ENCODE measurements at regions not wholly inside any gene's neighbourhood (a gene's known extent, or its start where the extent isn't known, plus 50 kb on each side); places are given as distances from the start of the nearest gene placed in this dataset.
A peak's percentile ranks its signal among the peaks of the same experiment; 100 is the strongest.
"Not testable (repeated sequence)": the region's sequence is repeated elsewhere in the genome, so short reads cannot be mapped to it uniquely, and the experiment has no call there.

DNA sequence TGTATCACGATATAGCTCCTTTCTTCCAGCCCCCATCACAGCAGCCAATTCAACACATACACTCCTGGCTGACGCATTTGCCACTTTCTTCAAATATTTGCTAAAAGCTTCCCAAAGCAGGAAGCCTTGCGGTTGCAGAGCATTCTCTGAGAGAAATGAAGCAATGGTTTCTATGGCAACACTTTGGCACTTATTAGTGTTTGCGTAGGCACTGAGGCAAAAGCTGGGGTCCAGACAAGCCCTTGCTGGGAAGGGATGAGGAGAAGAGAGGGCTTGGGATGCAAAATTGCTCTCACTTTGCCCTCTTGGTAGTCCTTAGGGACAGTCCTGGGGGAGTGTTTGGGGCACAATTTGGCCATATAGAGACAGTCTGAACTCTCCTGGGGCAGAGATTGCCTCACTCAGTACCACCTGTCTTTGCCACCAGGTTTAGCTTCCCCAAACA lies 55.0 kb upstream of the PAK3 start:
- peak; percentile 73 to 75 for DNase-seq

DNA sequence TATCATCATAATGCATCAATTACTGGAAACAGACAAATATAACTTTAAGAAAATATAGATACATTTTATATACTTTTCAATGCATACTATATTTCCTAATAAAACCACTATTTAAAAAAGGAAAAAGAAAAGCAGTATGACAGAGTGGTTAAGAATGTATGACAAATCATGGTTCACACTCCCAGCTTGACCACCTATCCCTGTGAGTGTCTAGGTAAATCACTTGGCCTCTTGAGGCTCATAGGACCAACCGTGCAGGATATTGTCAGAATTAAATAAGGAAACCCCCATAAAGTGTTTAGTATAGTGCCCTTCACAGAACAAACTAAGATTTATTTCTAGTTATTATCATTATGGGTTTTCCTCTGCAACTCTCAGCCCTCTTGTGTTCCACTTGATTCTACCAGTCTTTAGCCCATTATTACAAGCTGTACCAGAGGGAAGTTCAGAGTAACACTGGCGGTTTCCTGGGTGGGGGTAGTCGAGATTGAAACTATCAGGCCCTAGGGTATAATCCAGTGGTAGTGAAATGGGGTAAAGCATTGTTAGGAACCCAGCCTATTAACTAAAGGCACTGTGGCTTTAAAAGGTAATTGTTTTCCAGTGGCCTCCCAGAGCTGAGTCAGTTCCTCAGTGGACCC lies 55.5 kb upstream of the PAK3 start:
- peak in 1 of 2 experiments; percentile 52 for DNase-seq

- DNase-seq = no peak
Measured at GRCh38 chrX:111039606-111040005, 56.4 kb upstream of the PAK3 start.

DNA sequence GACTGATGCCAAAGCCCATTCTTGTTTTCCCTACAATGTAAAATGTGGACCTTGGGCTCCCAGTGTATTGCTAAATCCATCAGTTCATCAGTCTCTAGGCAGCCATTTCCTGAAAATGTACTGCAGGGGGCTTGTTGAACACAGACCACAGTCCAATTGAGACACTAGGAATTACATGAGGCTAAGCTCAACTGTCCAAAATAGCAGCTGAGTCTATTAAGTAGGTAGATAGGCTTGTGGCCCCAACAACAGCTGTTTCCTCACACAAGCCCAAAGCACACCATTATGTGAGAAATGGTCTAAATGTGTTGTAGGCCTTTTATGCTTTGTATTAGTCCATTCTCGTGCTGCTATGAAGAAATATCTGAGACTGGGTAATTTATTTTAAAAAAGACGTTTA lies 60.0 kb upstream of the PAK3 start:
- no peak for DNase-seq

- no peak for DNase-seq
Measured at GRCh38 chrX:111035256-111035655, 60.7 kb upstream of the PAK3 start.

DNA sequence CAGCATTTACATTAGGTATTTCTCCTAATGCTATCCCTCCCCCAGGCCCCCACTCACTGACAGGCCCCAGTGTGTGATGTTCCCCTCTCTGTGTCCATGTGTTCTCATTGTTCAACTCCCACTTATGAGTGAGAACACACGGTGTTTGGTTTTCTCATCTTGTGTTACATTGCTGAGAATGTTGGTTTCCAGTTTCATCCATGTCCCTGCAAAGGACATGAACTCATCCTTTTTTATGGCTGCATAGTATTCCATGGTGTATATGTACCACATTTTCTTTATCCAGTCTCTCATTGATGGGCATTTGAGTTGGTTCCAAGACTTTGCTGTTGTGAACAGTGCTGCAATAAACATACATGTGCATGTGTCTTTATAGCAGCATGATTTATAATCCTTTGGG lies 73.0 kb upstream of the PAK3 start:
- DNase-seq = not testable (repeated sequence)

DNA sequence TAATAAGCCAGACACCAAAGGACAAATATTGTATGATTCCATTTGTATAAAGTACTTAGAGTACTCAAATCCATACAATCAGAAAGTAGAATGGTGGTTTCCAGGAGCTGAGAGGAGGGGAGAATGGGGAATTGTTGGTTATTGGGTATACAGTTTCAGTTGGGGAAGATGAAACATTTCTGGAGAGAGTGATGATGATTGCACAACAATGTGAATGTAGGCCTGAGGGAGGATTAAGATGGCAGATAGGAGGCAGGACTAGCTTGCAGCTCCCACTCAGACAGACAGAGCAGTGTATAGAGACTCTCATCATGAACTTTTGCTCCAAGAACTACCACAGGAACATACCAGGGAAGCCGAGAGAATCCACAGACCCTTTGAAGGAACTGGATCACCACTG lies 75.7 kb upstream of the PAK3 start:
- DNase-seq = peak in 1 of 2 experiments; percentile 5

DNA sequence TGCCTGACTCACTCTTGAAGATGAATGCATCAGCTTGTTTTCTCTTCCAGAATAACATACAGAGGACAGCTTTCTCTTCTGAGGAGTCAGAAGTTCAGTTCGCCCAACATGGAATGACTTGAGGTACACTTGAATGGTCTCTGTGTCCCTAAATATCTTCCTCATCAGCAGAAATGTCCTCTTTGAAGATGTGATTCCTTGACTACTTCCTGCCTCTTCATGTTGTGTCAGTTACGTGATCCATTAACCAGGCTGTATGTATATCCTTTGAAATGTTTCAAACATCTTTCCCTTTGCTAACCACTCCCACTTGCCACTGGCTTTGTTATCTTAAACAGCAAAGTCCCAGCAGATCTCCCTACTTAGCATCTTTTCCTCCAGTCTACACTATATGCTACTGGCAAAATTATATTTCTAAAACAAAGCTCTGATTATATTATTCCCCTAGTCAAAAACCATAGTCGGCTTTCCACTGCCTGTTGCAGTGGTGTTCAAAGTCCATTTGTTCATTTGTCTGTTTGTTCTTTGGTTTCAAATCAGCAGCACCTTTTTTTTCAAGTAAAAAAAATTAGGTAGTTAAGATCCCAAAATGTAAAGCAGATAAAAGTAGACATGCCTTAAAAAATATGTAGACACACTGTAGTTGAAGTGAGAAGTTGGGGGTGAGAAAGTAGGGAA lies 82.1 kb upstream of the PAK3 start:
- DNase-seq = no peak

- no peak for DNase-seq
Measured at GRCh38 chrX:111010111-111010510, 85.9 kb upstream of the PAK3 start.

- no peak for DNase-seq
Measured at GRCh38 chrX:111009256-111009655, 86.7 kb upstream of the PAK3 start.

DNA sequence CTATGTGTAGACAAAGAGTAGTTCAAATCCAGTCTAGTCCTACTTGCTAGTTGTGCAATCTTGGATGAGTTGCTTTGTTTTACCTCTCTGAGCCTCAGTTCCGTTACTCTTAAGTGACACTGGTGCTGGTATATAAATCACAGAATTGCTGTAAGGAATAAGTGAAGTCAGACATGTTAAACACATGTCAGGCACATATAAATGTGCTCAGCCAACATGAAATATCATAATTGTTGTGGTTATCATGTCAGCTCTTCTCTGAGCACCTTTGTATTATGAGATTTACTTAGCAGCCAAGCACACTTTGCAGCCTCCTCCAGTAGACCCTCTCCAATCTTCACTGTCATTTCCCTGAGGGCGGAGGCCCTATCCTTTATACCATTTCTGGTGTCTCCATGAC lies 87.9 kb upstream of the PAK3 start:
- DNase-seq = no peak

- no peak for DNase-seq
Measured at GRCh38 chrX:111007238-111007637, 88.8 kb upstream of the PAK3 start.

DNA sequence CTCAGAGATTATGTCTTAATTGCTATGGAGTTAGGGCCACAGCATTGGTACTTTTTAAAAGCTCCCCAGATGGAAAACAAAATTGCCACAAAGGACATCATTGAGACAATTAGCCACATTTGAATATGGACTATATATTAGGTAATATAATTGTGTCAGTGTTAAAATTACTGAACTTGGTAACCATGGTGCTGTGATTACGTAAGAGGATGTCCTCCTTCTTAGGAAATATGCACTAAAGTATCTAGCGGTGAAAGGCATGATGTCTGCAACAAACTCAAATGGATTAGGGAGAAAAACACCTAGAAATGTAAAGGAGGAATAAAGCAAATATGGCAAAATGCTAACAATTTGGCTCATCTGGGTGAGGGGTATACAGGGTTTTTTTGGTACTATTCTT lies 89.9 kb upstream of the PAK3 start:
- peak; percentile 75 for DNase-seq

DNA sequence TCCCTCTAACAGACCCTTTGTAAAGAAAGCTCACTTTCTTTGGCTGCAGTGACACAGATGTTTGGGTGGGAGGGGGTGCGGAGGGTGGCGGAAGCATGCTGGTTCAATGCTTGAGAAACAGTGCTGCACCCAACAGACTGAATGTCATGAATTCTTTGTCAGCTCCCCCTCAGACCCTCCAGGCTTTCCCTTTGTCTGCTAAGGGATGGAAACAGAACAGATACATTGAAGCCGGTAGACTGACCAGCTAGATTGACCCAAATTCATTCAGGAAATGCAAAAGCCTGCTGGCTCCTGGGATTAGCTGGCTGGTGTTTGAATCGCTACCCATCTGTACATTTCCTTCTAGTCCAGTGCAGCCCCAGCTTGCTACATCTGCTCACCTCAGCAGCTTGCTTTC lies 90.8 kb upstream of the PAK3 start:
- no peak for DNase-seq

GRCh38 chrX:111003118-111003517 lies 92.9 kb upstream of the PAK3 start:
- no peak for DNase-seq

- DNase-seq = peak in 1 of 2 experiments; percentile 4
Measured at GRCh38 chrX:110992611-110993010, 103.4 kb upstream of the PAK3 start.

DNA sequence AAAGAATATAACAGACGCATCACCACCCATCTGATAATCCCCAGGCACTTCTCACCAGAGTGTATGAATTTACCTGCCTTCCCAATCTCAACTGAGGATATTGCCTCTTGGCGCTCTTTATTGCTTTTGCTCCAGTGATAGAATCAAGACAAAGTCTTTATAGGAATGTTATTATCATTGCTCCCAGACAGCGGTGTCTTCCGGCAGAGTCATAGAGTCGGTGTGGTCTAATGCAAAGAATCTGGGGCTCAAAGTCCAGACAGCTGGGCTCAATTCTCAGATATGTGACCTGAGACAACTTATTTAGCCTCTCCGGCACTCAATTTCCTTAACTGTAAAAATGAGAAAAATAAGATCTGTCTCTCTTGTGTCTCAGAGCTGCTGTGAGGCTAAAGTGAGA lies 106.1 kb upstream of the PAK3 start:
- no peak for DNase-seq

DNA sequence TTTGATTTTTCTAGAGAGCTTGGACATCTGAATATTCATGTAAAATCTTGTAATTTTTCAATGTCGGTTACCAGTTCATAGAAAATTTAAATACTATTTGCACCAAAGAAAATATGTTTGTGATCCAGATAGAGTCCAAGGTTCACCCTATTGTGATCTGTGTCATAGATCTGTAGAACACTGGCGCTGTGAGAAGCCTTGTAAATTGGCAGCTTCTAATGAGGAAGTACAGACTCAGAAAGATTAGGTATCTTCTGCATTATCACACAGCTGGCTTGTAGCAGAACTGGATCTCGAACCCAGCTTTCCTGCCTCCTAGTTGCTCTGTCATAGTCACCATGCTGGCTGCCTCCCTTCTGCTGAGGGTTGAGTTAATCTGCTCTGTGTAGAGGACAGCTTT lies 106.5 kb upstream of the PAK3 start:
- DNase-seq = no peak

DNA sequence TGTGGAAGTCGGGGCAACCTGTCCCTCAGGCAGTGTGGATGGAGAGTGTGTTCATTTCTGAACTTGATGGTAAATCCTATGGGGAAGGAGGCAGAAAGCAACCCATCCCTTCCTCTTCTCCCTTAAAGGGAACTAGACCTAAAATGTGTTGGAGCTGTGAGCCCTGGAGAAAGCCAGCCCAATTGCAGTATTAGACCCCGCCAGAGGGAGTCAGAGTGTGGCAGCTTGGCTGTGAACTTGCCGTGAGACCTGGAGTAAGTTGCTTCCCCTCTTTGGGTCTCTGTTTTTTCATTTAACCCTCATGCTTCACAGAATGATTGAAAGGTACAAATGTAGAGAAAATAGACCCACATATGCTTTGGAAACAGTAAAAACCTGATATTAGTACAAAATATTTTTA lies 108.7 kb upstream of the PAK3 start:
- peak; percentile 5 to 18 for DNase-seq

DNA sequence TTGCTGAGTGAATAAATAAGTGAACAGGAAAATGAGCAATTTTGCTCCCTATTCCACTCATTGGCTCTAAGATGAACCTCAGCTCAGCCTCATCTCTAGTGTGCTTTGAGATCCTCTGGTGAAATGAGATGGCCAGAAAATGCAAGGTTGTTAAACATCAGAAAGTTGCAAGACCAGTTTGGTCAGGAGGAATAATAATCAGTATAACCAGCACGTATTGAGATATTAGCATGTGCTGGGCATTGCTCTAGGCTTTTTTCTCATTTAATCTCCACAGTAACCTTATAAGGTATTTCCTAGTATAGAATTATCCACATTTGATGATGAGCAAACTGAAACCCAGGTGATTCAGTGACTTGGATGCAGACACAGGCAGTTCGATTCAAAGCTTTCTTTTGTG lies 110.5 kb upstream of the PAK3 start:
- DNase-seq = no peak

DNA sequence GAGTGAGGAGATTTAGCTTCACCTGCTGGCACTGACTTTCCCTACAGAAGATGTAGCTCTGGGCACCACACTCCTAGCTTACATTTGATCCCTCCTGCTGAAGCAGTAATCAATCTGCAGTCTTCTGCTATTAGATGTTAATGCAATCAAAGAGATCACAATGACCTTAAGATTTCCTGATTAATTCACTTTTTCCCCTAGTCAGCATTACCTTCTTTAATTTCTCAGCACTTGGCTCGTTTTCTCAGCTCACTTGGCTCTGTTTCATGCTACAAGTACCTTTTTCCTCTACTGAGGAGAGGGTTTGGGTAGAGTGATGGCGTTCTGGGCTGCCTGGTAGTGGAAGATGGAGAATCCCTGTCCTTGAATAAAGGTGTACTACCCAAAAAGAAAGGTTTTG lies 113.0 kb upstream of the PAK3 start:
- no peak for DNase-seq

GRCh38 chrX:110966839-110967238 lies 129.2 kb upstream of the PAK3 start:
- DNase-seq = peak; percentile 47 to 49

- DNase-seq = no peak
Measured at GRCh38 chrX:110966091-110966454, 129.9 kb upstream of the PAK3 start.

DNA sequence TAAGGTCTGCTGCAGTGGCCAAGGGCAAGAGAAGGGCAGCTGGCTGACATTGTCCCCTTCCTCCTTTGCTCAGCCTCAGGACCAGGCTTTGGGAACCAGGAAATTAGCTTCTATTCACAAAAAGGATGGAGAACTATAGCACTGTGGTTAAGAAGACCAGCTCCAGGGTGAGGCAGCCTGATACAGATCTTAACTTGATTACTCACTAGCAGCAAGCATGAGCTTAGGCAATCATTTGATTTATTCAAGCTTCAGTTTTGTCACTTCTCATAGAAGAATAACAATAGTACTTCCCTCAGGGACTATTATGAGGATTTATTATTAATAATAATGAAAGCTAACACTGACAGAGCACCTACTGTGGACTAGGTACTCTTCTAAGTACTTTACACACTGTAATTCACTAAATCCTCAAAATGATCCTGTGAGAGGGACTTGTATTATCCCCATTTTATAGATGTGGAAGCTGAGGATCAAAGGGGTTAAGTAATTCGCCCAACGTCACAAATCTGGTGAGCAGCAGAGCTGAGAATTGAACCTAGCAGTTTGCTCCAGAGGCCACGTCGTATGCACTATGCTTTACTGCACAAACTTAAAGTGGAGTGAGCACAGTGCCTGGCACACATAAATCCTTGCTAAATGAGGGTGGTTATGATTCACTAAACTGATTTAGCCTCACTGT lies 130.4 kb upstream of the PAK3 start:
- no peak for DNase-seq
